BE2C (cell line): ENCODE measurements at regions not wholly inside any gene's neighbourhood (a gene's known extent, or its start where the extent isn't known, plus 50 kb on each side); places are given as distances from the start of the nearest gene placed in this dataset.

Experiments used
- DNase-seq: peaks from one replicate; pipeline ENCODE4 v3.0.0-alpha.2; 2020
- H3K27me3 ChIP-seq: fragments of 250-450 bp; sonication (Bioruptor Pico); 2 replicates; pipeline ENCODE4 v1.5.1; 2020; ENCODE audit warnings: mild to moderate bottlenecking
- H3K36me3 ChIP-seq: fragments of 250-450 bp; sonication (Bioruptor Pico); 2 replicates; pipeline ENCODE4 v1.5.1; 2020; ENCODE audit warnings: mild to moderate bottlenecking
- H3K4me1 ChIP-seq: fragments of 250-450 bp; sonication (Bioruptor Pico); 2 replicates; pipeline ENCODE4 v1.5.1; 2020
- H3K4me3 ChIP-seq: 2 replicates; pipeline ENCODE4 v1.5.1; 2011; ENCODE audit warnings: low read depth, low read length
- H3K9me3 ChIP-seq: fragments of 250-450 bp; sonication (Bioruptor Pico); 2 replicates; pipeline ENCODE4 v1.5.1; 2020
- CTCF ChIP-seq: IDR thresholded peaks from 2 replicates; pipeline ENCODE4 v1.5.1; 2012; ENCODE audit warnings: mild to moderate bottlenecking, low read depth, low read length

GRCh38 chr16:59326955-59327354 is 592.8 kb upstream of the GOT2 start:
- no peak overlapping the region for H3K4me3 ChIP-seq
- no peak for DNase-seq
- no peaks in the 10 kb centered on the region for H3K36me3 ChIP-seq
- no peaks in the 10 kb centered on the region for H3K4me1 ChIP-seq
- TF ChIP-seq CTCF: no peak
- H3K9me3 ChIP-seq: no peaks in the 10 kb centered on the region; the same call in none of the 2 replicates
- H3K27me3 ChIP-seq: no peaks in the 10 kb centered on the region

GRCh38 chr16:59324462-59324861 is 590.3 kb upstream of the GOT2 start:
- no peaks in the 10 kb centered on the region; the same call in 1 of the 2 replicates for H3K9me3 ChIP-seq
- DNase-seq: no peak
- no peaks in the 10 kb centered on the region for H3K4me1 ChIP-seq
- TF ChIP-seq CTCF: no peak
- H3K36me3 ChIP-seq: no peaks in the 10 kb centered on the region
- no peaks in the 10 kb centered on the region for H3K27me3 ChIP-seq
- H3K4me3 ChIP-seq: no peak overlapping the region

- TF ChIP-seq CTCF: no peak
- Histone ChIP-seq H3K9me3 (no peaks in the 10 kb centered on the region; the same call in none of the 2 replicates), H3K36me3 (no peaks in the 10 kb centered on the region), H3K27me3 (no peaks in the 10 kb centered on the region), H3K4me3 (no peak overlapping the region), H3K4me1 (no peaks in the 10 kb centered on the region)
- no peak for DNase-seq
Measured at GRCh38 chr16:59320657-59321056, 586.5 kb upstream of the GOT2 start.

GRCh38 chr16:59319871-59320270 is 585.8 kb upstream of the GOT2 start:
- no peak for TF ChIP-seq CTCF
- H3K4me1 ChIP-seq: no peaks in the 10 kb centered on the region
- DNase-seq: no peak
- no peaks in the 10 kb centered on the region for H3K27me3 ChIP-seq
- H3K36me3 ChIP-seq: no peaks in the 10 kb centered on the region
- H3K4me3 ChIP-seq: no peak overlapping the region
- H3K9me3 ChIP-seq: no peaks in the 10 kb centered on the region; the same call in none of the 2 replicates

- Histone ChIP-seq H3K27me3 (no peaks in the 10 kb centered on the region), H3K36me3 (no peaks in the 10 kb centered on the region), H3K4me1 (no peaks in the 10 kb centered on the region), H3K9me3 (no peaks in the 10 kb centered on the region), H3K4me3 (no peak overlapping the region)
- DNase-seq: no peak
- TF ChIP-seq CTCF: no peak
Measured at GRCh38 chr16:59305850-59306249, 571.7 kb upstream of the GOT2 start.

- Histone ChIP-seq H3K4me3 (no peak overlapping the region), H3K4me1 (no peaks in the 10 kb centered on the region), H3K27me3 (no peaks in the 10 kb centered on the region), H3K36me3 (no peaks in the 10 kb centered on the region), H3K9me3 (no peaks in the 10 kb centered on the region)
- DNase-seq: no peak
- TF ChIP-seq CTCF: no peak
Measured at GRCh38 chr16:59296888-59297287, 562.8 kb upstream of the GOT2 start.
